ENCODE measurements at regions not wholly inside any gene's neighbourhood (a gene's known extent, or its start where the extent isn't known, plus 50 kb on each side); places are given as distances from the start of the nearest gene placed in this dataset.

- TF ChIP-seq, protein P1, sequence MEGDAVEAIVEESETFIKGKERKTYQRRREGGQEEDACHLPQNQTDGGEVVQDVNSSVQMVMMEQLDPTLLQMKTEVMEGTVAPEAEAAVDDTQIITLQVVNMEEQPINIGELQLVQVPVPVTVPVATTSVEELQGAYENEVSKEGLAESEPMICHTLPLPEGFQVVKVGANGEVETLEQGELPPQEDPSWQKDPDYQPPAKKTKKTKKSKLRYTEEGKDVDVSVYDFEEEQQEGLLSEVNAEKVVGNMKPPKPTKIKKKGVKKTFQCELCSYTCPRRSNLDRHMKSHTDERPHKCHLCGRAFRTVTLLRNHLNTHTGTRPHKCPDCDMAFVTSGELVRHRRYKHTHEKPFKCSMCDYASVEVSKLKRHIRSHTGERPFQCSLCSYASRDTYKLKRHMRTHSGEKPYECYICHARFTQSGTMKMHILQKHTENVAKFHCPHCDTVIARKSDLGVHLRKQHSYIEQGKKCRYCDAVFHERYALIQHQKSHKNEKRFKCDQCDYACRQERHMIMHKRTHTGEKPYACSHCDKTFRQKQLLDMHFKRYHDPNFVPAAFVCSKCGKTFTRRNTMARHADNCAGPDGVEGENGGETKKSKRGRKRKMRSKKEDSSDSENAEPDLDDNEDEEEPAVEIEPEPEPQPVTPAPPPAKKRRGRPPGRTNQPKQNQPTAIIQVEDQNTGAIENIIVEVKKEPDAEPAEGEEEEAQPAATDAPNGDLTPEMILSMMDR (IDR thresholded peaks at IDR 0.05), result no peak
- no peak for TF ChIP-seq ZFX (IDR thresholded peaks at IDR 0.05; ENCODE audit: borderline replicate concordance)
Observed at GRCh38 chr11:116282481-116282880, 490.3 kb downstream of the BUD13 start.

Data from 22Rv1 (cell line).